Endothelial cell of umbilical vein (primary cell): ENCODE measurements at regions not wholly inside any gene's neighbourhood (a gene's known extent, or its start where the extent isn't known, plus 50 kb on each side); places are given as distances from the start of the nearest gene placed in this dataset.

Experiments used
- BruUV-seq: library from RNA; stranded (reverse); fragments of 400-500 nt; replicated peaks from 2 replicates; lab custom pipeline; 2021; lab: Mats Ljungman, UMichigan
- CTCF ChIA-PET: fragments of 300-600, 350-600 bp; sonication (Branson Sonifier 250); formaldehyde crosslinking; loops from one replicate; lab custom pipeline; 2021; ENCODE audit warnings: antibody characterized with exemption, inconsistent platforms; lab: Charles Lee
- POLR2A ChIA-PET: fragments of 300-600, 350-600 bp; sonication (Branson Sonifier 250); formaldehyde crosslinking; loops from one replicate; lab custom pipeline; 2021; ENCODE audit warnings: antibody characterized with exemption, inconsistent platforms; lab: Charles Lee
- DNase-seq: peaks from one replicate; pipeline ENCODE4 v3.0.0-alpha.2; 2011; ENCODE audit warnings: low read depth, low spot score
- FAIRE-seq: peaks from 2 replicates; lab custom pipeline; 2011; peaks lifted over from hg19 to GRCh38; lab: Jason Lieb, UNC
- H2AFZ ChIP-seq: 2 replicates; pipeline ENCODE4 v1.6.0; 2012; ENCODE audit warnings: low read depth, low read length, control low read depth, inconsistent platforms
- H3K27ac ChIP-seq: 2 replicates; pipeline ENCODE4 v1.5.1; 2011; ENCODE audit warnings: low read depth, mild to moderate bottlenecking, control low read depth, low read length, moderate library complexity; ENCODE audit not compliant: insufficient read depth
- H3K27me3 ChIP-seq, 2 experiments: 2 replicates each; pipeline versions ENCODE4 v1.6.0 to v1.6.1; 2011; ENCODE audit warnings: low read length in 2 of 2, mixed read lengths in 1 of 2; ENCODE audit not compliant: control insufficient read depth in 2 of 2, insufficient read depth in 2 of 2
- H3K36me3 ChIP-seq, 2 experiments: 2 replicates in 1 of 2; 3 replicates in 1 of 2; pipeline ENCODE4 v1.5.1; 2011; ENCODE audit warnings: low read length in 2 of 2, mild to moderate bottlenecking in 1 of 2, moderate library complexity in 1 of 2; ENCODE audit not compliant: control insufficient read depth in 2 of 2, insufficient read depth in 2 of 2; ENCODE audit errors: extremely low read depth in 1 of 2
- H3K4me1 ChIP-seq: 3 replicates; pipeline ENCODE4 v1.5.1; 2011; ENCODE audit warnings: mild to moderate bottlenecking, low read length; ENCODE audit not compliant: control insufficient read depth, insufficient read depth; ENCODE audit errors: extremely low read depth
- H3K4me2 ChIP-seq: 2 replicates; pipeline ENCODE4 v1.6.1; 2011; ENCODE audit warnings: low read length, control low read depth, mixed read lengths; ENCODE audit not compliant: insufficient read depth
- H3K4me3 ChIP-seq, 3 experiments: fragments of 200-600 bp in 1 of 3; sonication (generic), shearing (Covaris generic) in 1 of 3; replicated peaks in 1 of 3; 2 replicates each; pipeline ENCODE4 v1.5.1; 2011 to 2016; ENCODE audit warnings: control low read depth in 3 of 3, low read length in 3 of 3, mild to moderate bottlenecking in 2 of 3, inconsistent platforms in 1 of 3, low read depth in 1 of 3, moderate library complexity in 1 of 3; ENCODE audit not compliant: insufficient read depth in 1 of 3
- H3K79me2 ChIP-seq: 2 replicates; pipeline ENCODE4 v1.6.0; 2012; ENCODE audit warnings: low read length, inconsistent platforms; ENCODE audit not compliant: control insufficient read depth, insufficient read depth
- H3K9ac ChIP-seq: replicated peaks from 2 replicates; pipeline ENCODE3; 2011; ENCODE audit warnings: low read length, control low read depth; ENCODE audit not compliant: insufficient read depth; ENCODE audit errors: extremely low read depth
- H3K9me1 ChIP-seq: replicated peaks from 3 replicates; pipeline ENCODE4 v1.6.0; 2011; ENCODE audit warnings: mild to moderate bottlenecking, low read length; ENCODE audit not compliant: control insufficient read depth, insufficient read depth; ENCODE audit errors: extremely low read depth
- H3K9me3 ChIP-seq: replicated peaks from 2 replicates; pipeline ENCODE4 v1.5.1; 2012; ENCODE audit warnings: low read length, inconsistent platforms; ENCODE audit not compliant: control insufficient read depth, insufficient read depth
- H4K20me1 ChIP-seq: replicated peaks from 2 replicates; pipeline ENCODE3; 2011; ENCODE audit warnings: mild to moderate bottlenecking, low read length; ENCODE audit not compliant: control insufficient read depth, insufficient read depth; ENCODE audit errors: extremely low read depth
- EZH2 ChIP-seq: IDR thresholded peaks from 2 replicates; pipeline ENCODE4 v1.6.1; 2012; ENCODE audit warnings: borderline replicate concordance, low read depth, mild to moderate bottlenecking, moderate library complexity, low read length, inconsistent platforms; ENCODE audit not compliant: severe bottlenecking
- FOS ChIP-seq: IDR thresholded peaks from 2 replicates; pipeline ENCODE4 v1.6.1; 2011; ENCODE audit warnings: mild to moderate bottlenecking, low read length, moderate library complexity, borderline replicate concordance; ENCODE audit not compliant: insufficient read depth
- GATA2 ChIP-seq: IDR thresholded peaks from 2 replicates; pipeline ENCODE4 v1.7.0; 2011; ENCODE audit warnings: low read depth, mild to moderate bottlenecking, moderate library complexity, mixed read lengths, low read length; ENCODE audit not compliant: insufficient read length, insufficient read depth
- JUN ChIP-seq: IDR thresholded peaks from 2 replicates; pipeline ENCODE4 v1.6.1; 2011; ENCODE audit warnings: borderline replicate concordance, low read depth; ENCODE audit not compliant: insufficient read length, insufficient read depth
- MYC ChIP-seq: IDR thresholded peaks from one replicate; pipeline ENCODE4 v1.6.1; 2011; ENCODE audit warnings: mild to moderate bottlenecking, low read depth, low read length
- POLR2A ChIP-seq: IDR thresholded peaks from 2 replicates; pipeline ENCODE4 v1.6.1; 2012; ENCODE audit warnings: low read depth, mild to moderate bottlenecking, control low read depth, low read length
- POLR2AphosphoS5 ChIP-seq: IDR thresholded peaks from 2 replicates; pipeline ENCODE4 v1.6.1; 2012; ENCODE audit warnings: low read depth, mild to moderate bottlenecking, control low read depth, low read length, moderate library complexity; ENCODE audit not compliant: insufficient read depth
- dilution Hi-C: fragments of 300-500 bp; cut with MboI; formaldehyde crosslinking; loops from one replicate; pipeline ENCODE4 v1.15.0; 2019; ENCODE audit warnings: low sequenced_read_pairs; ENCODE audit not compliant: extremely low pct_ligation_motif_present
- intact Hi-C: fragments of 100-400 bp; cut with micrococcal nuclease; formaldehyde crosslinking; loops from one replicate; pipeline ENCODE4 v1.10.0; 2022
- TF ChIP-seq, protein P1 (sequence below): IDR thresholded peaks from 2 replicates; pipeline ENCODE4 v1.6.1; 2011; ENCODE audit not compliant: insufficient read depth, insufficient read length
- TF ChIP-seq, protein P2 (sequence below), 2 donors: IDR thresholded peaks; 1 replicate in 1 of 2; 2 replicates in 1 of 2; pipeline ENCODE4 v1.5.1; 2011; ENCODE audit warnings: low read length in 2 of 2, mild to moderate bottlenecking in 2 of 2, moderate library complexity in 2 of 2, control low read depth in 1 of 2, inconsistent platforms in 1 of 2, low read depth in 1 of 2; ENCODE audit not compliant: insufficient read depth in 1 of 2; ENCODE audit errors: extremely low read depth in 1 of 2

DNA sequence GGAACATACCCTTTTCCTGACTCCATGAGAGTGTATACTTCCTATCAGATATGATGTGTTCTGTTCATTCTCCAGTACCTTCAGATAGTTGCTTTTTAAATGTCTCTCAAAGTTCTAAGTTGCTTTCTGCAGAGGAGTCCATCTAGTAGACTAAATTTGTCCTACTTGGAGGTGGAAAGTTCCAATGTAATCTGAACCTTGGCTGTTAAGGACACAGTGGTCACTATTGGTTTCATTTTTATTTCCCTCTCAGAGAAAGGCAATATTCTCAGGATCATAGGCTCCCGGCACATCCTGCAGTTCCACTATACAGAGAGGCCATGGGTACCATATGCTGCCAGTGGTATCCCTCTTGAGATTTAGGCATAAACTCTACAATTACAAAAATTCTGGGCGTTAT lies 634.6 kb downstream of the LRRC70 start:
- Histone ChIP-seq H3K4me2 (no peak overlapping the region), H3K9ac (no peak overlapping the region), H3K36me3 (no peaks in the 10 kb centered on the region), H3K4me1 (no peaks in the 10 kb centered on the region), H3K27me3 (no peaks in the 10 kb centered on the region), H2AFZ (no peak overlapping the region), H4K20me1 (no peaks in the 10 kb centered on the region), H3K4me3 (no peak overlapping the region), H3K79me2 (no peaks in the 10 kb centered on the region), H3K27ac (no peak overlapping the region), H3K9me3 (no peaks in the 10 kb centered on the region), H3K9me1 (no peaks in the 10 kb centered on the region)
- ChIA-PET POLR2A (no interaction called here), CTCF (no interaction called here)
- no TSS peak for BruUV-seq
- no peak for FAIRE-seq
- intact Hi-C loops: no loop called here
- dilution Hi-C loops: no loop called here
- TF ChIP-seq JUN (no peak), MYC (no peak), FOS (no peak), POLR2AphosphoS5 (no peak), POLR2A (no peak), GATA2 (no peak), EZH2 (no peak)
- TF ChIP-seq, protein P1, sequence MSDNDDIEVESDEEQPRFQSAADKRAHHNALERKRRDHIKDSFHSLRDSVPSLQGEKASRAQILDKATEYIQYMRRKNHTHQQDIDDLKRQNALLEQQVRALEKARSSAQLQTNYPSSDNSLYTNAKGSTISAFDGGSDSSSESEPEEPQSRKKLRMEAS: no peak
- TF ChIP-seq, protein P2, sequence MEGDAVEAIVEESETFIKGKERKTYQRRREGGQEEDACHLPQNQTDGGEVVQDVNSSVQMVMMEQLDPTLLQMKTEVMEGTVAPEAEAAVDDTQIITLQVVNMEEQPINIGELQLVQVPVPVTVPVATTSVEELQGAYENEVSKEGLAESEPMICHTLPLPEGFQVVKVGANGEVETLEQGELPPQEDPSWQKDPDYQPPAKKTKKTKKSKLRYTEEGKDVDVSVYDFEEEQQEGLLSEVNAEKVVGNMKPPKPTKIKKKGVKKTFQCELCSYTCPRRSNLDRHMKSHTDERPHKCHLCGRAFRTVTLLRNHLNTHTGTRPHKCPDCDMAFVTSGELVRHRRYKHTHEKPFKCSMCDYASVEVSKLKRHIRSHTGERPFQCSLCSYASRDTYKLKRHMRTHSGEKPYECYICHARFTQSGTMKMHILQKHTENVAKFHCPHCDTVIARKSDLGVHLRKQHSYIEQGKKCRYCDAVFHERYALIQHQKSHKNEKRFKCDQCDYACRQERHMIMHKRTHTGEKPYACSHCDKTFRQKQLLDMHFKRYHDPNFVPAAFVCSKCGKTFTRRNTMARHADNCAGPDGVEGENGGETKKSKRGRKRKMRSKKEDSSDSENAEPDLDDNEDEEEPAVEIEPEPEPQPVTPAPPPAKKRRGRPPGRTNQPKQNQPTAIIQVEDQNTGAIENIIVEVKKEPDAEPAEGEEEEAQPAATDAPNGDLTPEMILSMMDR (IDR thresholded peaks at IDR 0.05; ENCODE audit: extremely low read depth in 1 of 2, insufficient read depth in 1 of 2, low read depth in 1 of 2, low read length in 2 of 2): no peak
- no peak for DNase-seq
